ENCODE measurements at regions not wholly inside any gene's neighbourhood (a gene's known extent, or its start where the extent isn't known, plus 50 kb on each side); places are given as distances from the start of the nearest gene placed in this dataset.

DNA sequence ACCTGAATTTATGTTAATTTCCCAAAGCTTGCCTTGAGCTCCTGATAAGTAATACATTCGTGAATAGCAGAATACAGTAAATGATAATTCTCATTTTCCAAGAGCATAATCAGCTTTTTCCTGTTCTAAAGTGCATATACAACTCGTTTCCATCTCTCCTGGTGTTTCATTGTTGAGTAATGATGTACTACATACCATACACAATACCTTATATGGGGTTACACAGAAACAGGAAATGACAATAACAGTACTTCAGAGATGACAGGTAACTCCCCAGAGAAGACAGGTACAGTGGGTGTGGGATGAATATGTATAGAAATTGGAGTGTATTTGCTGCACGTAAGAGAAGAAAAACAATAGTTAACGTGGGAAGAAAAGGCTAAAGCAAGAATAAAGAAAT lies 287.1 kb downstream of the TENT4A start:
- no peak overlapping the region for H3K4me3 ChIP-seq (ENCODE audit: insufficient read depth, low read depth, low read length)
- no peak overlapping the region for H3K27ac ChIP-seq (ENCODE audit: insufficient read depth, low read depth, low read length, poor library complexity, severe bottlenecking)
- no peaks in the 10 kb centered on the region for H3K36me3 ChIP-seq (ENCODE audit: control insufficient read depth, insufficient read depth, low read length)
- H3K4me1 ChIP-seq (ENCODE audit: control insufficient read depth, insufficient read depth, low read length) = no peaks in the 10 kb centered on the region
- no peaks in the 10 kb centered on the region for H3K9me3 ChIP-seq (ENCODE audit: control insufficient read depth, low read length)
- 86 to 89% methylated on average over 3 of the region's 4 CpGs for WGBS, 2 experiments
- H3K27me3 ChIP-seq (ENCODE audit: control insufficient read depth, insufficient read depth, low read length, poor library complexity, severe bottlenecking) = no peaks in the 10 kb centered on the region

- H3K9me3 ChIP-seq (ENCODE audit: control insufficient read depth, low read length) = no peaks in the 10 kb centered on the region
- 73 to 75% methylated on average over 4 to 5 of the region's 6 CpGs for whole genome bisulfite sequencing, 2 experiments
- no peaks in the 10 kb centered on the region for H3K27me3 ChIP-seq (ENCODE audit: control insufficient read depth, insufficient read depth, low read length, poor library complexity, severe bottlenecking)
- H3K27ac ChIP-seq (ENCODE audit: insufficient read depth, low read depth, low read length, poor library complexity, severe bottlenecking) = no peak overlapping the region
- no peaks in the 10 kb centered on the region for H3K36me3 ChIP-seq (ENCODE audit: control insufficient read depth, insufficient read depth, low read length)
- H3K4me1 ChIP-seq (ENCODE audit: control insufficient read depth, insufficient read depth, low read length) = no peaks in the 10 kb centered on the region
- no peak overlapping the region for H3K4me3 ChIP-seq (ENCODE audit: insufficient read depth, low read depth, low read length)
Measured at GRCh38 chr5:7010591-7010990, 297.4 kb downstream of the TENT4A start.

- WGBS, 2 experiments = 78 to 100% methylated on average over 1 to 2 of the region's 2 CpGs
- Histone ChIP-seq H3K4me3 (ENCODE audit: insufficient read depth, low read depth, low read length) (no peak overlapping the region), H3K27me3 (ENCODE audit: control insufficient read depth, insufficient read depth, low read length, poor library complexity, severe bottlenecking) (no peaks in the 10 kb centered on the region), H3K27ac (ENCODE audit: insufficient read depth, low read depth, low read length, poor library complexity, severe bottlenecking) (no peak overlapping the region), H3K4me1 (ENCODE audit: control insufficient read depth, insufficient read depth, low read length) (no peaks in the 10 kb centered on the region), H3K36me3 (ENCODE audit: control insufficient read depth, insufficient read depth, low read length) (no peaks in the 10 kb centered on the region), H3K9me3 (ENCODE audit: control insufficient read depth, low read length) (no peaks in the 10 kb centered on the region)
Measured at GRCh38 chr5:7012057-7012456, 298.8 kb downstream of the TENT4A start.

DNA sequence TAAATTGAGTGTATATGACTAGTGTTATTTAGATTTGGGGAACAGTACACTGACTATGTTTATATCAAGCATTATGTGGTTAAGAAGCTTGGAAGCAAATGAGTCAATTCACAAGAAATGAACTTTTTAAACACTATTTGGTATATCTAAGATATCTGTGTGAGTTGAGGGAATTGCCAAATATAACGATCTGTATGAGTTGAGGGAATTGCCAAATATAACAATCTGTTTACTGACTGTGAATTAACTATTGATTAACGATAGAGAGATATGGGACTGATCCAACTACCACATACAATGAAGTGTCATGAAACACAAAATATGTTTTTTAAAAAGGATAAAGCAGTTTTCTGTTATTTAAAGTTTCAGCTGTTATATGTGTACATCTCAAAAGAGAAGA lies 301.4 kb downstream of the TENT4A start:
- 88% methylated on average over 1 of the region's 2 CpGs; no CpG with 5 or more reads in 1 of the 2 experiments for WGBS, 2 experiments
- no peaks in the 10 kb centered on the region for H3K4me1 ChIP-seq (ENCODE audit: control insufficient read depth, insufficient read depth, low read length)
- no peak overlapping the region for H3K4me3 ChIP-seq (ENCODE audit: insufficient read depth, low read depth, low read length)
- H3K27ac ChIP-seq (ENCODE audit: insufficient read depth, low read depth, low read length, poor library complexity, severe bottlenecking) = no peak overlapping the region
- H3K9me3 ChIP-seq (ENCODE audit: control insufficient read depth, low read length) = no peaks in the 10 kb centered on the region
- no peaks in the 10 kb centered on the region for H3K27me3 ChIP-seq (ENCODE audit: control insufficient read depth, insufficient read depth, low read length, poor library complexity, severe bottlenecking)
- no peaks in the 10 kb centered on the region for H3K36me3 ChIP-seq (ENCODE audit: control insufficient read depth, insufficient read depth, low read length)

GRCh38 chr5:7015586-7016256 lies 302.5 kb downstream of the TENT4A start:
- Histone ChIP-seq H3K9me3 (ENCODE audit: control insufficient read depth, low read length) (no peaks in the 10 kb centered on the region), H3K36me3 (ENCODE audit: control insufficient read depth, insufficient read depth, low read length) (no peaks in the 10 kb centered on the region), H3K4me3 (ENCODE audit: insufficient read depth, low read depth, low read length) (no peak overlapping the region), H3K27me3 (ENCODE audit: control insufficient read depth, insufficient read depth, low read length, poor library complexity, severe bottlenecking) (no peaks in the 10 kb centered on the region), H3K4me1 (ENCODE audit: control insufficient read depth, insufficient read depth, low read length) (no peaks in the 10 kb centered on the region), H3K27ac (ENCODE audit: insufficient read depth, low read depth, low read length, poor library complexity, severe bottlenecking) (no peak overlapping the region)
- 78 to 82% methylated on average over 6 of the region's 6 CpGs for WGBS, 2 experiments

GRCh38 chr5:7016999-7017747 lies 303.9 kb downstream of the TENT4A start:
- no peaks in the 10 kb centered on the region for H3K9me3 ChIP-seq (ENCODE audit: control insufficient read depth, low read length)
- no peaks in the 10 kb centered on the region for H3K4me1 ChIP-seq (ENCODE audit: control insufficient read depth, insufficient read depth, low read length)
- no peaks in the 10 kb centered on the region for H3K36me3 ChIP-seq (ENCODE audit: control insufficient read depth, insufficient read depth, low read length)
- H3K4me3 ChIP-seq (ENCODE audit: insufficient read depth, low read depth, low read length) = no peak overlapping the region
- no peak overlapping the region for H3K27ac ChIP-seq (ENCODE audit: insufficient read depth, low read depth, low read length, poor library complexity, severe bottlenecking)
- H3K27me3 ChIP-seq (ENCODE audit: control insufficient read depth, insufficient read depth, low read length, poor library complexity, severe bottlenecking) = no peaks in the 10 kb centered on the region
- 87 to 88% methylated on average over 9 to 10 of the region's 10 CpGs for WGBS, 2 experiments

DNA sequence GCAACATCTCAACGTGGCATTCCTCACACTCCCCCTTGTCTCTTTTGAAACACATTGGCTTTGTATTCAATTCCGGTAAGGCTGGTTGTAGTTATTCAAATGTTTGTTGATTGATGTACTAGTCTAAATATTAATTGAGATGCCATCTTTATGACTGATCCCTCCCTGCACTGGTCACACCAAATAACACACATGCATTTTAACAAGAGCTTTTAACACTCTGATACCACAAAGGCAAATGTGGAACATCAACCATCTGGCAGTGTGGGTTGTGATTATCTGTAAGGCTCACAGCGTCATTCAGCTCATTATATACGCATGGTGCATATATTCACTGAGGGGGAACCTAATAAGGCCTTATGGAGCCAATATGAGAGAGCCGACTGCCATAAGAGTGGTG lies 305.0 kb downstream of the TENT4A start:
- no peak overlapping the region for H3K4me3 ChIP-seq (ENCODE audit: insufficient read depth, low read depth, low read length)
- no peaks in the 10 kb centered on the region for H3K9me3 ChIP-seq (ENCODE audit: control insufficient read depth, low read length)
- 81 to 82% methylated on average over 4 to 5 of the region's 5 CpGs for WGBS, 2 experiments
- H3K4me1 ChIP-seq (ENCODE audit: control insufficient read depth, insufficient read depth, low read length) = no peaks in the 10 kb centered on the region
- H3K36me3 ChIP-seq (ENCODE audit: control insufficient read depth, insufficient read depth, low read length) = no peaks in the 10 kb centered on the region
- no peak overlapping the region for H3K27ac ChIP-seq (ENCODE audit: insufficient read depth, low read depth, low read length, poor library complexity, severe bottlenecking)
- no peaks in the 10 kb centered on the region for H3K27me3 ChIP-seq (ENCODE audit: control insufficient read depth, insufficient read depth, low read length, poor library complexity, severe bottlenecking)

GRCh38 chr5:7018601-7019000 lies 305.4 kb downstream of the TENT4A start:
- Histone ChIP-seq H3K36me3 (ENCODE audit: control insufficient read depth, insufficient read depth, low read length) (no peaks in the 10 kb centered on the region), H3K4me1 (ENCODE audit: control insufficient read depth, insufficient read depth, low read length) (no peaks in the 10 kb centered on the region), H3K27ac (ENCODE audit: insufficient read depth, low read depth, low read length, poor library complexity, severe bottlenecking) (no peak overlapping the region), H3K4me3 (ENCODE audit: insufficient read depth, low read depth, low read length) (no peak overlapping the region), H3K9me3 (ENCODE audit: control insufficient read depth, low read length) (no peaks in the 10 kb centered on the region), H3K27me3 (ENCODE audit: control insufficient read depth, insufficient read depth, low read length, poor library complexity, severe bottlenecking) (no peaks in the 10 kb centered on the region)

DNA sequence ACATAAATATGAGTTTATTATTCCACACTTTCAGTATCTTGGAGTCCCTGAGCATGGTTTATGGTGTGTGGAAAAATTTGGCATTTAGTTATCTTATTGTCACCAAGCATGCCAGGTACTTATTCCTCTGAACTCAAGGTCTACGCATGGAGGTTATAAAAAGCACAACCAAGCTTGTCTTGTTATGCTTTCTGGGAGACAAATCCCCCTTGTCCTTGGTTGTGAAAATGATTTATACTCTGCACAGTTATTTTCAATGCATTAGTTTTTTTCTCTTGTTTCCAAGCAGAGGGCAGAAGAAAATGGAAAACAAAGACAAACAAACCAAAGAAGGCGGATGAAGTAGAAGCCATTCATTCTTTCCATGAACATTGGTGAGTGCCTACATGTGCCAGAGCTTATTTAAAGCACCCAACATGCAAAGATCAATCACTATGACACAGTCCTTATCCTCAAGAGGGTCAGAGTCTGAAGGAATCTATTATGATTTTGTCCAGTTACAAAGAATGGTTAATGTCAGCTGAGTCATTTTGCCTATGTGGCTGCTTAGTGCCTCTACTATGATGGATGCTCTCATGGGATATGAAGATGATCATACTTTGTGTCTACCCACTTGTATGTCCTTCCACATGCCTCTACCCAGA lies 323.1 kb downstream of the TENT4A start:
- 98 to 100% methylated on average over 2 of the region's 2 CpGs for WGBS, 2 experiments
- Histone ChIP-seq H3K36me3 (ENCODE audit: control insufficient read depth, insufficient read depth, low read length) (no peaks in the 10 kb centered on the region), H3K27me3 (ENCODE audit: control insufficient read depth, insufficient read depth, low read length, poor library complexity, severe bottlenecking) (no peaks in the 10 kb centered on the region), H3K9me3 (ENCODE audit: control insufficient read depth, low read length) (no peaks in the 10 kb centered on the region), H3K27ac (ENCODE audit: insufficient read depth, low read depth, low read length, poor library complexity, severe bottlenecking) (no peak overlapping the region), H3K4me3 (ENCODE audit: insufficient read depth, low read depth, low read length) (no peak overlapping the region), H3K4me1 (ENCODE audit: control insufficient read depth, insufficient read depth, low read length) (no peaks in the 10 kb centered on the region)

- Histone ChIP-seq H3K4me3 (ENCODE audit: insufficient read depth, low read depth, low read length) (no peak overlapping the region), H3K27ac (ENCODE audit: insufficient read depth, low read depth, low read length, poor library complexity, severe bottlenecking) (no peak overlapping the region), H3K27me3 (ENCODE audit: control insufficient read depth, insufficient read depth, low read length, poor library complexity, severe bottlenecking) (no peaks in the 10 kb centered on the region), H3K4me1 (ENCODE audit: control insufficient read depth, insufficient read depth, low read length) (no peaks in the 10 kb centered on the region), H3K36me3 (ENCODE audit: control insufficient read depth, insufficient read depth, low read length) (no peaks in the 10 kb centered on the region), H3K9me3 (ENCODE audit: control insufficient read depth, low read length) (no peaks in the 10 kb centered on the region)
- WGBS, 2 experiments = 89 to 100% methylated on average over 4 of the region's 4 CpGs
Measured at GRCh38 chr5:7039074-7039473, 325.8 kb downstream of the TENT4A start.
